ENCODE measurements at regions not wholly inside any gene's neighbourhood (a gene's known extent, or its start where the extent isn't known, plus 50 kb on each side); places are given as distances from the start of the nearest gene placed in this dataset.
A peak's percentile ranks its signal among the peaks of the same experiment; 100 is the strongest.
"Not testable (repeated sequence)": the region's sequence is repeated elsewhere in the genome, so short reads cannot be mapped to it uniquely, and the experiment has no call there.

- intact Hi-C loops (cut with DNase I) = no loop called here
- DNase-seq = peak in 1 of 10 donors; percentile 83
Measured at GRCh38 chr11:112310848-112311247, 50.2 kb upstream of the PLET1 start.

- intact Hi-C loops (cut with DNase I) = no loop called here
- DNase-seq = peak in 3 of 10 donors; percentile 39 to 87 (median 76)
Measured at GRCh38 chr11:112315057-112315720, 54.5 kb upstream of the PLET1 start.

DNA sequence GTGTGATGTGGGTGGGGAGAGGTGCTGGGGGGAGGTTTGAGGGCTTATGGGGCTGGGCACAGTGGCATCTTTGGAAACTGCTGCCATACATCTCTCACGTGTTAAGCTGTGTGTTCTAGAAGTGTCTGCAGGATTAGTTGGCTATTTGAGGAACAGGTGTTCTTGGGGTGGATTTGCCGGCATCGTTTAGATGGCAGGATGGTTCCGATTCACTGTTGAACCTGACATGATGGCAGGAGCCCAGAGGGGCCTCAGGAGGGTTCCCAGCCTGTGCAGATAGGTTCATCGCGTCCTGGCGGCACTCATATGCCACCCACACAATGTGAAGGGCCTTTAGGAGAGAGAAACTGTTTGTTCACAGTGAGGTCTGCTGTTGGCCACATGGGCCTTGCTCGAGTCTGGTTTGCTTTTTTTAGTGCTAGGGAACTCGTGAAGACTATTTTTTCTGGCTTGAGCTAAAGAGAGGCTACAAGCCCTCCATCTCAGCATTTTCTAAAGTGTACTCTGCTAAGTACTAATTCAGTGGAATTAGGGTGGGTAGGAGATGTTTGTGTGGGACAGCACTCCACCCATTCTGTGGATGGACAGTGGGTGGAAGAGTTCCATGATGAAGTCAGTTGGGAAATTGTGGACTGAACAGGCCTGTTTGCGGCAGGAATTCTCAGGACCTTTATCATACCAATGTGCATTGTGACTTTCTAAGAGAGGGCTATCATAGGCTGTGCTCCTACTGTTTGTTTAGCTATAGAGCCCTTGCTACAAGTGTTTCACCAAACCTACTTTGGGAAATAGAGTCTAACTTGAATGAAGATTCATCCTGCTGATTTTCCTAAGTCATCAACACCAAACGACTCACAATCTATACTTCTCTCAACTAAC lies 55.4 kb upstream of the PLET1 start:
- intact Hi-C loops (cut with DNase I) = no loop called here
- peak in 1 of 10 donors; percentile 16 for DNase-seq

GRCh38 chr11:112316971-112317370 lies 56.3 kb upstream of the PLET1 start:
- intact Hi-C loops (cut with DNase I) = no loop called here
- DNase-seq = no peak

GRCh38 chr11:112318184-112318591 lies 57.5 kb upstream of the PLET1 start:
- intact Hi-C loops (cut with DNase I) = no loop called here
- no peak for DNase-seq

GRCh38 chr11:112318661-112319060 lies 58.0 kb upstream of the PLET1 start:
- intact Hi-C loops (cut with DNase I) = no loop called here

GRCh38 chr11:112320668-112321067 lies 60.0 kb upstream of the PLET1 start:
- intact Hi-C loops (cut with DNase I) = no loop called here
- DNase-seq = peak in 3 of 10 donors; percentile 34 to 86 (median 37)

More at GRCh38 chr11:112318661-112319060, 58.0 kb upstream of the PLET1 start:
- DNase-seq = no peak

DNA sequence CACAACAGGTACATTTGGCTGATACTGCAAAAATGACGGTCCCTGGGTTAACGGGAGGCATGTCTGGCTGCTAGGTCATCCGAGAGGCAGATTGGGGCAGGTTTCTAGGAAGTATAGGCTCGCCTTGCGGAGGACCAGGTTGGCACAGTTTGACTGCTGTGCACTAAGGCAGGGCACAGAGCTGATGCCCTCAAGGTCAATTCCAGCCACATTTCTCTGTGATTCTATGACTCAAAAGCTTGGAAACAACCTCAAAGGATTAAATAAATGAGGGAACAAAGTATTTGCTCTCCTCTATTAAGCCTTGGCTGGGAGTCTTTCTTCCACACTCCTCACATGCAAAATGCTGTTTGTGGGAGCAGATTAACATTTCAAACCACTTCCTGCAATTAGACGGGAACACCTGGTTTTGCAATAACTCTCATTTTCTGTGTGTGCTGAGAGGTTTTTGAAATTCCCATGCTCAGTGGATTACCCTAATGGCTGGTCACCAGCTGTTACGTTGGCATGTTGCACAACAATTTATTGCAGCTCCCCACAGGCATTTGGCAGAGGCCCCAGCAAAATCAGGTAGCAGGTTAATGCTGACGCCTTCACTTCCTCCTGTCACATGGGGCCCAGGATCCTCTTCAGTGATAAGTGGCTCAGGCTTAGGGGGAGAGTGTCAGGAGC lies 61.0 kb upstream of the PLET1 start:
- intact Hi-C loops (cut with DNase I) = no loop called here

GRCh38 chr11:112322173-112322790 lies 61.6 kb upstream of the PLET1 start:
- DNase-seq = no peak
- intact Hi-C loops (cut with DNase I) = no loop called here

More for the DNA sequence above, 61.0 kb upstream of the PLET1 start:
- no peak for DNase-seq

- intact Hi-C loops (cut with DNase I) = no loop called here
- DNase-seq = no peak
Measured at GRCh38 chr11:112334381-112334780, 73.7 kb upstream of the PLET1 start.

GRCh38 chr11:112336356-112336886 lies 75.8 kb upstream of the PLET1 start:
- DNase-seq = no peak

GRCh38 chr11:112339566-112339965 lies 78.9 kb upstream of the PLET1 start:
- DNase-seq = no peak
- intact Hi-C loops (cut with DNase I) = no loop called here

More at GRCh38 chr11:112336356-112336886, 75.8 kb upstream of the PLET1 start:
- intact Hi-C loops (cut with DNase I) = no loop called here

DNA sequence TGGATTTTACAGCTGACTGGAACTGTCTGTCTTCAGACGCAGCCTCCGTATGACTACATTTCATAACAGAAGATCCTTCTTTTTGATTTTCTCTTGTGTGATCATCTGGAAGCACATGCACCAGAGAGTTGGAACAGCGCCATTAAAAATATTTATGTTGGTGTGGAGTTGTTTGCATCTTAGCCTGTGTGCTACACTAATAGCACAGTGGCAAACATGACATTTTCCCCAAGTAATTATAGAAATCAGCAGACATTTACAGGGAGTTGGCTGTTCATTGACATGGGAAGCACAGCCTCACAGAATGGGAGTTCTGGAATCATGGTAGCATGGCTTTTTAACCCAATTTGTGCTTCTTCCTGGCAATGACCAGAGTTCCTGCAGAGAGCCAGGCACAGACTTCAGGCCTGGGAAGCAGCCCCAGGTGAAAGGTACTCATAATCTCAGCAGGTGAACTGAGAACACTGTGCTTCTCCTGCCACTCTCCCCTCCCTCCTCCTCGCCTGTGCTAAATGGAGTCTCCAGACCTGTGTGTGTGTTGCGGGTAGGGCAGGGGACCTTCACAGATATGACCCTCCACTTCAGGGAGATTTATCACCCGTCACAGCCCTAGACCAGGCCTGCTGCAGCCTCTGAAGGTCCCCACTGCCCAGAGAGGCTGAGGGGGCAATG lies 82.8 kb upstream of the PLET1 start:
- DNase-seq = no peak
- intact Hi-C loops (cut with DNase I) = no loop called here

DNA sequence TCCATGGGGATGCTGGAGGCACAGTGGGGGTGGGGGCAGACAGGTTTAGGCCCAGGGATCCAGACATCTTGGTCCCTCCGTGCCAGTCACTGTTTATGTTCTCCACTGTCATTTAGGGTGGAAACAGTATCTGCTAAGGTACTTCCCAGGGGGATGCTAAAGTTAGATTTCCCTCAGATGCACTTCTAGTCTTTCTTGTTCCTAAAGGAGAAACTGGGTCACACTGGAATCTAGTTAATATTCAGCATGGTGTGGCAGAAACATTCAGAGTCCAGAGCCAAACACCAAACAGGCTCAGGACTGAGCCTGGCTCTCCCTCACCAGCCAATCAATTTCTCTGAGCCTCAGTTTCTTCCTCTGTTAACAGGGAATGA lies 83.4 kb upstream of the PLET1 start:
- intact Hi-C loops (cut with DNase I) = no loop called here
- DNase-seq = no peak

DNA sequence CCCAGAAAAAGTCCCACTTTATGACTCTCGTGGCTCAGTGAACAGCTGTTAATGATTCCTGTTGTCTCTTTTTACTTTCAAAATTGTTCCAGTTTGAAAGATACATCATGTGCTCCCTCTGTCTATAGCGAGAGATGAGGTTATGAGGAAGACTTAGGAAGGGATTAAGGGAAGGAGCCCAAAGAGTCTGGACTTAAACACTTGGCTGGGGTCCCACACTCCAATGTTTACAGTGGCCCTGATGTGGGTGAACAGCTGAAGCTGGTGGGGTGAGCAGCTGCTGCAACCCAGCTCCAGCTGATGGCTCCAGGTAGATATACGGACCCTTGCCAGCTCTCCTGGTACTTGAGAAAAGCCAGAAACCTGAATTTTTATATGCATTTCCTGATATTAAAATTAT lies 84.5 kb upstream of the PLET1 start:
- no peak for DNase-seq
- intact Hi-C loops (cut with DNase I) = no loop called here

DNA sequence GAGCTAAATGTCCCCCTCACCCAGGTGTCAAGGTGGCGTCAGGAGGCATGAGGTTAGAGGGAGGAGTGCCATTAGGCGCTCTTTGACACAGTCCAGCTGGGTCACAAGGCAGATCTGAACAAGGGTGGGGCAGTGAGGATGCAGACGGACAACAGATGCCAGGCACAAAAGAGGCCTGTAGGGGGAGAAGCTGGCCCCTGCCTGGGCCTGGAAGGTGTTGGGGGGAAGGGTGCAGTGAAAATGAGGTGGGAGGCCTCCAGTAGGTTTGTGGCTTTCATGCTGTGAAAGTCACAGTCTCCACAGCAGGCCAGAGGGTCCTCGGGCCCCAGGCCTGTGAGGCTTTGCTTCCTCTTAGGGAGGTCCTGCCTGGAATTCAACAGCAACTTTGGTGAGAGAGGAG lies 85.0 kb upstream of the PLET1 start:
- intact Hi-C loops (cut with DNase I) = no loop called here
- no peak for DNase-seq

DNA sequence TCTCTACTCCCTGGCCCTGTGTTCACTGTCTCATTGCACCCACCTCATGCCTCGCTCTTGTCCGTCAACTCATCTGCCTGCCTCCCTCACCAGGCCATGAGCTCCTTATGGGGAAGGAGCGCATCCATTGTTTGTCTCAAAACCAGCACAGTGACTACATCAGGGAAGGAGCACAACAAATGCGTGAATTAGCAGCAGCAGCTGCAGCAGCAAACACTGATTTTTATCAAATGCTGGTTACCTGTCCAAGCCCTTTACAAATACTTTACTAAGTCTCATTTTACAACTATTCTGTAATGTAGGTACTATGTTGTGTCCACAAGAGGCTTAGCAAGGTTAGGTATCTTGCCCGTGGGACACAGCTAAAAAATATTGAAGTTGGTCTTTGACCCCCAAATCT lies 85.9 kb upstream of the PLET1 start:
- no peak for DNase-seq
- intact Hi-C loops (cut with DNase I) = no loop called here

- DNase-seq = no peak
- intact Hi-C loops (cut with DNase I) = no loop called here
Measured at GRCh38 chr11:112348480-112349029, 87.9 kb upstream of the PLET1 start.

DNA sequence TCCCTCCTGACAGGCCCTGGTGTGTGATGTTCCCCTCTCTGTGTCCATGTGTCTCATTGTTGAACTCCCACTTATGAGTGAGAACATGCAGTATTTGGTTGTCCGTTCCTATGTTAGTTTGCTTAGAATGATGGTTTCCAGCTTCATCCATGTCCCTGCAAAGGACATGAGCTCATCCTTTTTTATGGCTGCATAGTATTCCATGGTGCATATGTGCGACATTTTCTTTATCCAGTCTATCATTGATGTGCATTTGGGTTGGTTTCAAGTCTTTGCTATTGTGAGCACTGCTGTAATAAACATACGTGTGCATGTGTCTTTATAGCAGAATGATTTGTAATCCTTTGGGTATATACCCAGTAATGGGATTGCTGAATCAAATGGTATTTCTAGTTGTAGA lies 90.8 kb upstream of the PLET1 start:
- DNase-seq; intact Hi-C loops (cut with DNase I): not testable (repeated sequence)

DNA sequence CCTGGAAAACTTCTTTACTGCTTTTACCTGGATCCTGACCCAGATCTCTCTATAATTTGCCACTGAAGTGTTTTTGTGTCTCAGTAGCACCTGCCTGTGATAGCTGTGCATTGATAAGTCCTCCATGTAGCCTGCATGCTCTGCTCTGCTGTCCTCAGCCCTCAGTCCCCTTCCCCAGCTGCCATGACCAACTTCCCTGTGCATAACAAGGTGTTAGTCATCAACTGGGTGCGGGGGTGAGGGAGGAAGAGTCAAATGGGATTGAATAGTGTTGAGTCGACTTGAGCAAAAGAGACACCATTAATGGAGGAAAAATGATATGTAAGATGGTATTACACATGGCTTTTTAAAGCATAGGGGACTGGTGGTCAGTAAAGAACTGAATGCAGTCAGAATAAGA lies 92.2 kb upstream of the PLET1 start:
- peak in 1 of 10 donors; percentile 7 for DNase-seq
- intact Hi-C loops (cut with DNase I) = no loop called here
